Left colon (tissue), 2 donors: ENCODE measurements at regions not wholly inside any gene's neighbourhood (a gene's known extent, or its start where the extent isn't known, plus 50 kb on each side); places are given as distances from the start of the nearest gene placed in this dataset.
"Not testable (repeated sequence)": the region's sequence is repeated elsewhere in the genome, so short reads cannot be mapped to it uniquely, and the experiment has no call there.

Source experiments
- ATAC-seq: fragments of 200-7000 bp; cut with Tn5 transposase; one replicate; pipeline ENCODE4 v1.9.1; 2020; ENCODE audit warnings: mild to moderate bottlenecking, moderate library complexity
- DNase-seq, 2 donors: peaks; one replicate each; pipeline ENCODE4 v3.0.0-alpha.2; 2020
- intact Hi-C, 2 donors: fragments of 100-400 bp; cut with DNase I in 1 of 2; cut with micrococcal nuclease in 1 of 2; formaldehyde crosslinking; loops; one replicate each; pipeline versions ENCODE4 v1.11.2 to v1.14.0; 2022; cut with DNase I, micrococcal nuclease
- donor health status: DM: no; HTN: no; CAD: no.
- donor health status: DM: yes; HTN: yes; CAD: no.

GRCh38 chr3:33919312-33920120 lies 121.1 kb downstream of the PDCD6IP start:
- ATAC-seq (no peak), DNase-seq (no peak)
- intact Hi-C loops = no loop called here

DNA sequence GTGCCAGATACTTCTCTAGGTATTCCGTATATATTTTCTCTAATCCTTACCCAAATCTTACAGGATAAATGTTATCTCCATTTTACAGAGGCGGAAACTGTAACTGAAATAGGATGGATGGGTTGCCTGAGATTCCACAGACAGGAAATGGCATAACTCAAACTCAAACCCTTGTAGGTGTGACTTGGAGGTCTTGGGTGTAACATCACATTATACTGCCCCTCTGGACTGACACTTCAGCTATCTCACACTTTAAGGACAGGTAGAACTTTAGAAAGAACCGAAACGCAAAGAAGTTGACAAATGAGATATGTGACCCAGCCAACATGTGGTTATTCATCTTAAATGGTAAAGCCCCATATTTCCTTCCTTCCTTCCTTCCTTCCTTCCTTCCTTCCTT lies 122.1 kb downstream of the PDCD6IP start:
- no peak for ATAC-seq
- intact Hi-C loops = no loop called here
- DNase-seq = no peak

- intact Hi-C loops = no loop called here
- ATAC-seq (no peak), DNase-seq (no peak)
Observed at GRCh38 chr3:33921608-33922007, 123.2 kb downstream of the PDCD6IP start.

GRCh38 chr3:33926998-33927605 lies 128.7 kb downstream of the PDCD6IP start:
- ATAC-seq (no peak), DNase-seq (no peak)
- intact Hi-C loops = no loop called here

DNA sequence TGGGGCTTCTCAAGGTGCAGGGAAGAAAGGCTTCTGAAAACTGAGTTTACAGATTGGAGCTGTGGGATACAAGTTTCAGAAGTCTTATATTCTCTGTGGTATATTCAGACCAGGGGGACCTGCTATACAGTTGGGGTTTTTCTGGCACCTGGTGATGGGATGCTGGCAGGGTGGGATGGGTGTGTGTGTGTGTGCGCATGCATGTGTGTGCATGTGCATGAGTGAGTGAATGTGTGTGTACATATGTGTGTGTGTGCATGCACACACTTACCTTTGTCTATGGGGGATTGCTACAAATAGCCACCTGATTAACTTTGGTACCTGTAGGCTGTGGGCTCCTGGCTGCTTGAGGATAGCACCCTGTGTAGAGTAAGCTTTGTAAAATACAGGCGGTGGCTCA lies 131.4 kb downstream of the PDCD6IP start:
- no peak for DNase-seq
- intact Hi-C loops = no loop called here
- no peak for ATAC-seq

- ATAC-seq = no peak
- intact Hi-C loops = no loop called here
Observed at GRCh38 chr3:33931512-33931911, 133.1 kb downstream of the PDCD6IP start.

GRCh38 chr3:33932010-33932764 lies 133.8 kb downstream of the PDCD6IP start:
- ATAC-seq (no peak), DNase-seq (no peak)
- intact Hi-C loops = no loop called here

More at GRCh38 chr3:33931512-33931911, 133.1 kb downstream of the PDCD6IP start:
- no peak for DNase-seq

- intact Hi-C loops = no loop called here
- DNase-seq (no peak), ATAC-seq (no peak)
Observed at GRCh38 chr3:33936171-33936920, 137.9 kb downstream of the PDCD6IP start.

- ATAC-seq (no peak), DNase-seq (no peak)
- intact Hi-C loops = no loop called here
Observed at GRCh38 chr3:33936921-33937525, 138.6 kb downstream of the PDCD6IP start.

DNA sequence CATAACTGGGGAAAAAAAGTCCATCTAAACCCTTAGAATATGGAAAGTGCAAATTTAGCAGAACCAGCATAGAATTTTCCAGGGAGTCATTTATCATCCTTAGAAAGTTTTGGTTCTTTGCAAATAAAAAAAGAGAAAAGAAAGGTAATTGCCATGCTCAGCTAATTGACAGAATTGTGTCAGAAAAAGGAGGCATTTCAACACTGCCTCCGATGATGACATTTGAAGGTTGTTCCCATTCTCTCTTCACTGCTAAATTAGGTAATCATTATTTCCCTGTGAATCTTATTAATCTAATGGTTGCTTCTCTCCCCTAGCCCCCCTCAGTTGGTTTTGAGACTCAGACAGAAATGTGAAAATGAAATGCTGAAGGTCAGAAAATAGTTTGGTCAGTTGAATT lies 139.2 kb downstream of the PDCD6IP start:
- DNase-seq (no peak), ATAC-seq (no peak)
- intact Hi-C loops = no loop called here

DNA sequence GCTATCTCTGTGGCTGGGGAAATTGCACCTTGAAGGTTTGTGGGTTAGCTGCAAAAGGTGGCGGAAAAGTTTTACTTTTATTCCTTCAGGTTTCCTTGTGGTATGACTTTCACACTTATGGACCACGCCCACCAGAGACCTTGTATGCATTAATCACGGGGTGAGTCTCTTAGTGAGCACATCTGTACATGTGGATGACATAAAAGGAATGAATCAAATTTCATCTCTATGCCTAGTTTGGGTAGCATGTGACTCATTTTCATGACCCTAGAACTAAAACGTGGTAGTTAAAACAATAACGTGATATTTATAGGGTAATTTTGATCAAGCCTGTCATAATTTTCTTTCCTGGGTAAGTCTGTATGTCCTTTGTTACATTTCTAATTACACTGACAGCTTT lies 141.7 kb downstream of the PDCD6IP start:
- intact Hi-C loops = no loop called here
- DNase-seq (no peak), ATAC-seq (no peak)

DNA sequence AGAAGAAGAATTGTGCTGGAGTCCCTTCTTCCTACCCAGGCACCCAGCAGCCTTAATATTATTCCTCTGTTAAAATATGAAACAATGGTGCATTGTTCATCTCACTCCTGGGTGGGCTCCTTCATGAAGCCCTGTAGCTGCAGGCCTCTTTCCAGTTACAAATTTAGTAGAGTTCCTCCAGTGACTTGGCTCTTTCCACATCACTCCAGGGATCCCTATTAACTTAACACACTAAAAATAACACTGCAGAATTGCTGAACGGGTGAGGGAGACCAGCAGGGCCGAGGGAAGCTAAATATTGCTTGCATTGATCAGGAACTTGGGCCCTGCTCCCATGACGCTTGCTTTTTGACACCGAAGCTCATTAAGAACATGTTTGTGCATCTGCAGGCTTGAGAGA lies 142.3 kb downstream of the PDCD6IP start:
- ATAC-seq (no peak), DNase-seq (no peak)
- intact Hi-C loops = no loop called here

DNA sequence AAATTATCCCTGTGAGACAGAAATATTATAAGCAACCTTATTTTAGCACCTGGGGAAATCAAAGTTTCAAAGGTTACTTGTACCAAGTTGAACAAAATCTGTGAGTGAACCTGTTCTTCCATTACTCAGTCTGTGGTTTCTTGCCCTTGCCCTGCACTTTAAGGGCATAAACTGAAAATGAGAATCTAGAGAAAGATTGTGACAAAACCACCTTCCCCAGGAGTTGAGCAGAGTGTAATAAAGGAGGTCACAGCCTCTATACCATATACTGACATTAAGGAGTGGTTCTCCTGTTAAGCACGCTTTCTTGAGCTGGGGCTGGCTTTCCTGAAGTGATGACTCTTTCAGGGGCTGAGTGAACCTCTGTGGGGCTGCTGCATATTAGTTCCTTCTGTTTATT lies 143.4 kb downstream of the PDCD6IP start:
- DNase-seq (no peak), ATAC-seq (no peak)
- intact Hi-C loops = no loop called here

- intact Hi-C loops = no loop called here
- DNase-seq (no peak), ATAC-seq (no peak)
Observed at GRCh38 chr3:33942483-33943150, 144.2 kb downstream of the PDCD6IP start.

GRCh38 chr3:33943277-33943676 lies 144.8 kb downstream of the PDCD6IP start:
- ATAC-seq (no peak), DNase-seq (no peak)
- intact Hi-C loops = no loop called here

- ATAC-seq, intact Hi-C loops, DNase-seq: not testable (repeated sequence)
Observed at GRCh38 chr3:33946612-33947011, 148.2 kb downstream of the PDCD6IP start.

DNA sequence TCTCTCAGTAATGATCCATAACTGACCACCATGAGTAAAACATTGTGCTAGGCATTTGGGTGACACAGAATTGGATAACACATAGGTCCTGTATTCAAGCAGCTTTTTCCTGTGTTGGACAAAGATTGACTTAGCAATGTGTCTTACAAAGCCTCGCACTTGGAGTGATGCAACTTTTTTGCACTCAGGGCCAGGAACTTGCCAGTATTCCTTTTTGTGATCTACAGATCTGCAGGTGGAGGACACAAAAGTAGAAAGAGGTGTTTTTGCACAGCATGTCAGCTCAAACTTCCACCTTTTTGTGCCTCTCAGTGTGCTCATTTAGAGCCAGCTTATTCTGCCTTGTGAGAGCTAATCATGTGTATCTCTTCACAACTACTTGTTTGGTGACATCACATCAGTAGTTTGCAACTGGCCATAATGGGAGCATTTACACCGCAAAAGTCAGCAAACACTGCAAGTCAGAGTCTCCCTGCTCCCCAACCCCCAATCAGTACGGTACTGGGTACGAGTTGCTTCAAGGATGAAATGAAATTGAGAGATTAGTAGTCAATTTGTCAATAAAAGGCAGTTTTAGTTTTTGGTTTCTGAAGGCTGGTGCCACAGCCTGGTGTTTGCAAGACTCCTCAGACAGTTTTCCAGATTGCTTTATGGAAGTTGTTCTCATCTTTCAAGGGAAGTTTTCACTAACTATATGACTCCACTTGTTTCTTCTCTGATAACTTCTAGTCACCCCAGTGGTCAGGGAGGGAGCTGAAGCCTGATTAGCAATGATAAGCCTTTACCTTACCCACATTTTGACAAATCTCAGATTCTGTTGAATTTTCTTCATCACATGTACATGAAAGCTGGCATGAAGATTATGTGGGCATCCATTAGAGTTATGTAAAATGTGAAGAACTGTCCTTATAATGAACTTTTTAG lies 149.1 kb downstream of the PDCD6IP start:
- no peak for DNase-seq
- ATAC-seq = no peak
- intact Hi-C loops = no loop called here
